SU-DHL-6 (cell line): ENCODE measurements at regions not wholly inside any gene's neighbourhood (a gene's known extent, or its start where the extent isn't known, plus 50 kb on each side); places are given as distances from the start of the nearest gene placed in this dataset.

Source experiments
- H2AFZ ChIP-seq: fragments of 200-600 bp; sonication (generic); 2 replicates; pipeline ENCODE4 v1.6.1; 2014; ENCODE audit warnings: low read depth, mild to moderate bottlenecking, moderate library complexity, mixed read lengths, antibody characterized with exemption, low read length; ENCODE audit not compliant: severe bottlenecking
- H3F3A ChIP-seq: fragments of 200-600 bp; shearing (Covaris generic); 2 replicates; pipeline ENCODE4 v1.6.0; 2016; ENCODE audit warnings: antibody characterized with exemption, mild to moderate bottlenecking; ENCODE audit not compliant: insufficient read depth
- H3K27ac ChIP-seq: fragments of 200-600 bp; sonication (generic); 2 replicates; pipeline ENCODE4 v1.5.1; 2016; ENCODE audit warnings: low read depth, mild to moderate bottlenecking, low read length, moderate library complexity, mixed read lengths
- H3K27me3 ChIP-seq: fragments of 200-600 bp; sonication (generic), shearing (Covaris generic); 2 replicates; pipeline ENCODE4 v1.6.0; 2014; ENCODE audit warnings: mild to moderate bottlenecking, low read length
- H3K36me3 ChIP-seq: fragments of 200-600 bp; sonication (generic); 2 replicates; pipeline ENCODE4 v1.6.1; 2014; ENCODE audit warnings: mild to moderate bottlenecking, low read length, mixed read lengths
- H3K4me2 ChIP-seq: fragments of 300-600, 200-600 bp; shearing (Covaris generic), sonication (generic); 2 replicates; pipeline ENCODE4 v1.6.0; 2014; ENCODE audit warnings: low read length, low read depth, mild to moderate bottlenecking; ENCODE audit not compliant: poor library complexity, severe bottlenecking
- H3K4me3 ChIP-seq: fragments of 200-600 bp; sonication (generic); 2 replicates; pipeline ENCODE4 v1.5.1; 2014; ENCODE audit warnings: antibody characterized with exemption, low read length, mild to moderate bottlenecking, mixed read lengths; ENCODE audit not compliant: insufficient read depth, poor library complexity, severe bottlenecking
- H3K79me2 ChIP-seq: fragments of 200-600 bp; sonication (generic); 2 replicates; pipeline ENCODE4 v1.6.1; 2014; ENCODE audit warnings: mild to moderate bottlenecking, low read length, moderate library complexity; ENCODE audit not compliant: insufficient read depth
- H3K9ac ChIP-seq: fragments of 200-600 bp; sonication (generic); 2 replicates; pipeline ENCODE4 v1.7.0; 2014; ENCODE audit warnings: mild to moderate bottlenecking, low read length
- H3K9me2 ChIP-seq: fragments of 200-600 bp; sonication (generic); replicated peaks from 2 replicates; pipeline ENCODE4 v1.6.1; 2014; ENCODE audit warnings: low read length; ENCODE audit not compliant: insufficient read depth
- H3K9me3 ChIP-seq: fragments of 200-600 bp; sonication (generic); 2 replicates; pipeline ENCODE4 v1.6.1; 2014; ENCODE audit warnings: low read length, mixed read lengths; ENCODE audit not compliant: insufficient read depth
- H4K20me1 ChIP-seq: fragments of 200-600 bp; sonication (generic); 2 replicates; pipeline ENCODE4 v1.6.1; 2014; ENCODE audit warnings: low read depth, mild to moderate bottlenecking, antibody characterized with exemption, low read length, moderate library complexity, mixed read lengths
- CTCF ChIP-seq: fragments of 200-600 bp; sonication (generic); IDR thresholded peaks from one replicate; pipeline ENCODE4 v1.5.1; 2017; ENCODE audit warnings: antibody characterized with exemption, mild to moderate bottlenecking, low read length, moderate library complexity; ENCODE audit not compliant: insufficient read depth, poor library complexity, severe bottlenecking
- EZH2phosphoT487 ChIP-seq: fragments of 200-600 bp; sonication (generic), shearing (Covaris generic); conservative IDR thresholded peaks from 2 replicates; pipeline ENCODE4 v1.6.1; 2018; ENCODE audit warnings: mild to moderate bottlenecking, antibody characterized with exemption, low read length, moderate library complexity, mixed read lengths

GRCh38 chr6:8530785-8531435 lies 95.6 kb upstream of the SLC35B3 start:
- TF ChIP-seq EZH2phosphoT487 (no peak), CTCF (no peak)
- no peak overlapping the region for H3K27ac ChIP-seq
- H3K79me2 ChIP-seq: no peaks in the 10 kb centered on the region
- no peak overlapping the region for H3K9ac ChIP-seq
- H3K4me3 ChIP-seq: no peak overlapping the region
- no peaks in the 10 kb centered on the region for H3F3A ChIP-seq
- H4K20me1 ChIP-seq: no peaks in the 10 kb centered on the region
- no peaks in the 10 kb centered on the region for H3K9me2 ChIP-seq
- no peaks in the 10 kb centered on the region for H3K36me3 ChIP-seq
- H3K9me3 ChIP-seq: no peaks in the 10 kb centered on the region
- no peak overlapping the region for H2AFZ ChIP-seq
- H3K4me2 ChIP-seq: no peak overlapping the region
- H3K27me3 ChIP-seq: no peaks in the 10 kb centered on the region

- no peak overlapping the region for H3K4me2 ChIP-seq
These were observed 93.9 kb upstream of the SLC35B3 start for GRCh38 chr6:8529250-8529649.

GRCh38 chr6:8527818-8528217 lies 92.5 kb upstream of the SLC35B3 start:
- no peaks in the 10 kb centered on the region for H3K79me2 ChIP-seq
- no peak overlapping the region for H3K9ac ChIP-seq
- no peaks in the 10 kb centered on the region for H3K36me3 ChIP-seq
- H3F3A ChIP-seq: no peaks in the 10 kb centered on the region
- no peak overlapping the region for H2AFZ ChIP-seq
- no peaks in the 10 kb centered on the region for H3K9me2 ChIP-seq
- H3K4me3 ChIP-seq: no peak overlapping the region
- H3K27ac ChIP-seq: no peak overlapping the region
- no peaks in the 10 kb centered on the region for H3K9me3 ChIP-seq
- H4K20me1 ChIP-seq: 0 out of 2 replicates have a peak, but pooled peaks cover 4% of the 10 kb centered on the region
- H3K27me3 ChIP-seq: no peaks in the 10 kb centered on the region
- no peak overlapping the region for H3K4me2 ChIP-seq
- TF ChIP-seq CTCF: no peak
- no peak for TF ChIP-seq EZH2phosphoT487

More at GRCh38 chr6:8529250-8529649, 93.9 kb upstream of the SLC35B3 start:
- no peak overlapping the region for H3K27ac ChIP-seq
- H3K9me2 ChIP-seq: no peaks in the 10 kb centered on the region
- no peak overlapping the region for H3K4me3 ChIP-seq
- H3K36me3 ChIP-seq: no peaks in the 10 kb centered on the region
- no peak overlapping the region for H3K9ac ChIP-seq
- no peaks in the 10 kb centered on the region for H3K27me3 ChIP-seq
- no peak overlapping the region for H2AFZ ChIP-seq
- TF ChIP-seq CTCF: no peak
- TF ChIP-seq EZH2phosphoT487: no peak
- no peaks in the 10 kb centered on the region for H3K79me2 ChIP-seq
- 0 out of 2 replicates have a peak, but pooled peaks cover 4% of the 10 kb centered on the region for H4K20me1 ChIP-seq
- no peaks in the 10 kb centered on the region for H3F3A ChIP-seq
- no peaks in the 10 kb centered on the region for H3K9me3 ChIP-seq
